AML-193 (cell line): ENCODE measurements at regions not wholly inside any gene's neighbourhood (a gene's known extent, or its start where the extent isn't known, plus 50 kb on each side); places are given as distances from the start of the nearest gene placed in this dataset.

Experiments used
- DNase-seq, 2 experiments: peaks; one replicate each; lab custom pipeline; 2025; lab: John Stamatoyannopoulos, UW

DNA sequence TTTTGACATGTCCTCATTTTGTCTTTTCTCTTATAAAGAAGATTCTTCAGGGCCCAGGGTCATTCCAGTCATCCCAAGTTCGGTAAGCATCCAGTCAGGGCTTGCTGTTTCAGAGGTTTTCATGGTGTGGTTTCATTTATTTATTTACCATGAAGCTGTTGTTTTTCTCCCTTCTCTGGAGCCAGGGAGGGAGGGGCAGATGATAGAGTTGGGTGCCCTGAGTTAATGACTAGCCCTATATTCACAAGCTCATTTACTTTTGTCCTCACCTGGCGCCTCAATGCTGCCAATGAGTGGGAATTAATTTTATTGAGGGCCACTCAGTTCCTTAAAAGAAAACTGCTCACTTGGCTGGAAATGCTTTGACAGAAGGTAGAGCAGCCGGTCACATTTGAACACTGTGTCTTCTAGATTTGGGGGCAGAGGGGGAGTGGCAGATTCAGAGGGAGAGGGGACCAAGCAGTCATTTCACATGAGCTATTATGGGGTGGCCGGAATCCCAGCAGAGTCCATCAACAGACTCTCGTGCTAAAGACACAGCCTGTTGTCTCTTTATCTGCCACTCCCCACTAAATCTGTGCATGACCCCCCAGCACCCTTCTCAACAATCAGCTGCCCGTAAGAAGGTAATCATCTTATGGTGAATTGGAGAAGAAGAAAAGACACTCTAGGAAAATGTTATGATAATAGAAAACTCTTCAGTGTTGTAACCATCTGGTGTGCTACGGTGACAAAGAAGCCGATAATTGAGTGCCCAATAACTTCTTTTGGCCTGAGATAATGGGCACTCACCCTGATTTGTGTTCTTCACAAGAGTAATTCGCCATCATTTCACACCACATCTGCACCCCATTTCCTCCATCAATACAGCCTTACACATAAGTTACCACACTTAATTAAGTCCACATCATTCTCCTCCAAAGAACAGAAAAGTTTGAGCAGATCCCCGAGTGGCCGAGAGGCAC, 573.5 kb upstream of the JAG1 start:
- no peak for DNase-seq

DNA sequence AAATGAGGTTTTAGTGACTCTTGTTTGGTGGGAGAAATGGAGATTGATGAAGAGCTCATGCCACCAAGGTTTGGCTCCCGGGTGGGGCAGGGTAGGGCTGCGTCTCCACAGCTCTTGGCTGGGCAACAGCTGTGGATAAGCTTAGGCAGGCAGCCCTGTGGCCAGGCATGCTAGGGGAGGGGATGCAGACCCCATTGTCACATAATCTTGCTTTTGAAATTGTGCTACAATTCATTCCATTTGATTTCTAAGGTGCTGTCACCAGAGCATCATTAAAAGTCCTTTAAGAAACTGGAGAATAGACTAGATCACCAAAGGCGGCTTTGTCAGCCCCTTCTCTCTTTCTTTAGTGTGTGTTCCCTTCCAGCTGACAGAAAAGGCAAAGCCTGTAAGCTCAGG, 574.2 kb upstream of the JAG1 start:
- no peak for DNase-seq

DNA sequence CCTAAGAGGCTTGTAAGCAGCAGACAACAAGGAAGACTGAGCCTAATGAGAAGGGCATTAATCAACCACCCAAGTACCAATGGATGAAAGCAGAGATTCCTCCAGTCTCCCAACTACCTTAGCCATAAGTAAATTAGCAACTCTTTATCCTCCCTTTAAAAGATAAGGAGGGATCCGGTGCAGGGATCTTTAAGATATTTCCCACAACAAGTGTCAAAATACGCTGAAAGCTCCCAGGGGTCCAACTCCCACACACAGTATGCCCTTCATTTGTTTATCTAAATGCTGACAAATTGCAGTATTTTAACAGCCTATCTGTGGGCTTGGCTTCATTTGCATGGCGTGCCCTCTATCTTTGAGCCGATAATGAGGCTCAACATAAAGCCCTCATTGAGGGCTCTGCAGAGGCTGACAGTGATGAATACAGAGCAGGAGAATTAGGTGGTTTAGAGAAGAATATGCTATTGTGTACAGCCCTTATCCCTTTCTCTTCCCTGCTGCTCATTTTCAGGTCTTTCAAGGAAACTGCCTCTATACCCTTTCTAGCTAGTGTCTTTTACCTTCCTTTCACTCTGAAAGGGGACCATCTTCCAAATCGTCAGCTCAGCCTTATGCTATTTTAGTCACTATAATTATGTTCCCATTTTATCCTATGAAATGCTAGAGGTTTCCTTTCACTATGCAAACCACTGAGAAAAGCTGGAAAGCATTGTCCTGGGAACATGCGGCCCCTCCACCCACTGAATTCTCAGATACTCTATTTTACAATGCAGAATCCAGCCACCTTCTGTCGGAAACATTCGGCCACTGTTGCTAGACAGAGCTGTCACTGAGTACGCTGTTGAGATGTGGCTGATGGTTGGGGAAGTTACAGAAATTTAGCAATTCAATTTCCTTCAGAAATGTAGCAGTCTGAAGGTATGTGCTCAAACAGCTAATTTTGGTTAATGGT, 575.2 kb upstream of the JAG1 start:
- DNase-seq: peak in 1 of 2 experiments; percentile 13

DNA sequence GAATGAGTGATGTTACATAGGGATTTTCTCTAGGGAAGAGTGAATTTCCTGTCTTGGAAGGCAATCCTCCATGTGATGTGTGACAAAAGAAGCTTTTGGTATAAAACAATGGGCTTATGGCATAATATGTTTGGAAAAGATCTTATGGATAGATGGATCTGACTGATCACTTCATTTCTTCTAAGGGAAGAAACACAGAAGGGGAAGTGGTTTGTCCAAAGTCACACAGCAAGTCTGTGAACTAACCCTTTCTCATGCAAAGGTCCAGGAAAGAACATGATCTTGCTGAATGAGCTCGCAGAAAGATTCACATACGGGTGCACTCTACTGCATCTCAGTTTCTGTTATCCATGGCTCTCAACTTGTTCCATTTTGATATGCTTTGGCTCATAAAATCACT, 575.9 kb upstream of the JAG1 start:
- no peak for DNase-seq

DNA sequence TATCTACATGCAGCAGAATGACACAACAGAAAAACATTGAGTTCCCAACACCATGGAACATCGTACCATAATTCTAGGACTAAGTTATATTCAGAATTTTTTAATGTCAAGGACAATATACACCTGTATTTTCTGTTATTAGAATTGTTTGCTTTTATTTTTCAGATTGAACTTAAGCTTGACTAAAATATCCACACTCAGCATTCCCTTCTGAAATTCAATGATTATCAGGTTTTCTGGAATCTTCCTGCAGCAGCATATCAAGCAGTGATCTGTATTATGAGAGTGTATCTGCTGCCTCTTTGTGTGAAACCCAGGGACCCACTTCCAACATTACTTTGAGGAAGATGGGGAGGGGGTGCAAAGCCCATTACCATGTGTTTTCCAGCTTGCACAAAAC, 578.6 kb upstream of the JAG1 start:
- no peak for DNase-seq

DNA sequence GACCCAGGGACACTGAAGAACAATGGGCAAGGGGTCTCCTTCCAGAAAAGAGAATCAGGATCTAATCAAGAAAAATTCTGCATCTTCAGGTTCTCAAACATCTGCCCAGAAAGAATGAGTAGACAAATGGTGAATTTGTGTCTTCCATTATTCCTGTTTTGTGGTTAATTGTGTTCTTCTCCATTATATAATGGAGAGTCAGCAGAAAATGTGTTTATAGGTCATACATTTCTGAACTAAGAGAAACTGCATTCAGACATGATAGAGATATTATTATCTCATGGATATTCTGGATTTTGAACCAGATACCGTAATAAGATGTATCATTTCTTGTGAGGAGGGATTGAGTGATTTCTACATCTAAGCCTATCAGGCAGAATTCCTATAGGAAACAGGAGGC, 581.7 kb upstream of the JAG1 start:
- DNase-seq: no peak

DNA sequence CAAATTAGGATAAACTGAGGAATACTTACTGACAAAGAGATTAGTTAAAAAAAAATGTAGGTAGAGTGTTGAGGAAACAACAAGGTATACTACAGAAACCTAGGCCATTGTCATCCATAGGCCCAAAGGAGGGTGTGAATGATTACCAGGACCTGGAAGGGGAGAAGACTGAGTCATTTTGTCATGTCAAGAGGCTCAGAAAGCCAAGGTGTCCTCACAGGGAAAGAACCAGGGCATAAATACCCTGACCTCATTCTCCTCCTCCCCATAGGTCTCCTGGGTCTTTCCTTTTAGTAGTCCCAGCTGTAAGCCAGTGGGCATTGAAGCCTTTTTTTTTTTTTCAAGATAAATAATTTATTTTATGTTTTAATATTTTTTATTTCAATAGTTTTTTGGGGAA, 582.1 kb upstream of the JAG1 start:
- DNase-seq: no peak

DNA sequence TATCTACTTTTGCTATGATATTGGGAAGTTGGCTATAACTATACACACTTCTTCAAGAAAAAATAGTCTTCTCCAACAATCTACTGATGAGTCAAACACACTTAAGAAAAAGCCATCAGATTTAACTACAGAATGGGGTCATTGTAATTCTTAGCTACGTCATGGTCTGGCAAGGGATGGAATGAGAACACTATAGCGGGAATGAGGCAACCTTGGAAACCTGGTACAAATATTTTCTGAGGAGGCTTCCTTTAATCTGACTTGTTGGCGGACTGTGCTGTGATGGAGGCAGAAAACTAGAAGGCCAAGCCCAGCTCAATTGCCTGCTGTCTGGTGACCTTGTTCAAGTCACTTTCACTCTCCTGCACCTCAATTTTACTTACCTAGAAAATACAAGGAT, 586.8 kb upstream of the JAG1 start:
- DNase-seq: no peak

DNA sequence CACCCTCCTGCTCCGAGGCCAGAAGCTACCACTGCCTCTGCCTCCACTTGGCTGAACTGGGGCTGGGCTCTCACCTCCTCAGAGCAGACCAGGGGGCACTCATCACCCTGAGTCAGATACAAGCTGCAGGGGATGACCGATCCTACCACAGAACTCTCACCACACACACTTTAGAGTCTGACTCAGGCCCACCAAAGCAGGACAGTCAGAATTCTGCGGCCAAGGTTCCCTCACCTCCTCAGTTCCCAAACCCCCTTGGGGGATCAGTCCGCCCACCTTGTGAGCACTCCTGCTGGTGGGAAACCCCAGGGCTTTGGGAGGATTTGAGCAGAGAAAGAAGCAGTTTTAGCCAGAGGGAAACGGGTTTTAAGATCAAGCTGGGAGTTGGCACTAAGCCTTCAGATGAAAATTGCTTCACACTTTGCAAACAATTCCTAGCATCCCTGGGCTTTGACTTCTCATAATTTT, 587.8 kb upstream of the JAG1 start:
- DNase-seq: no peak

DNA sequence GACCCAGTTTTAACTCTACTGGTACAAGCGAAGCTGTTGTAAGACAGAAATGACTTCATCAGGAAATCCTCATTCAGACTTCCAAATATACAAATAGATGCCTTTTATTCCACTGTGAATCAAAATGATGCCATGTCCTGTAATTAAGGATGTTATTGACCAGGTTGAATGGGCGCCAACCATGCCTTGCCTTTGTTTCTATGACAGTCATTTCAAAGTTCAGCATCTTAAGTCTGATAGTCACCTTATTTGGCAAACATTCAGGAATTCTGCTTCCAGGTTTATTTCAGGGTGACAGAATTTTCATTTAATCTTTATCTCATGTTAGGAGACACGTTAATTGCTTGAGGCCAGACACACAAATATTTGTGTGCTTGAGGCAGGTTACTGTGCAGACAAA, 592.8 kb upstream of the JAG1 start:
- no peak for DNase-seq

DNA sequence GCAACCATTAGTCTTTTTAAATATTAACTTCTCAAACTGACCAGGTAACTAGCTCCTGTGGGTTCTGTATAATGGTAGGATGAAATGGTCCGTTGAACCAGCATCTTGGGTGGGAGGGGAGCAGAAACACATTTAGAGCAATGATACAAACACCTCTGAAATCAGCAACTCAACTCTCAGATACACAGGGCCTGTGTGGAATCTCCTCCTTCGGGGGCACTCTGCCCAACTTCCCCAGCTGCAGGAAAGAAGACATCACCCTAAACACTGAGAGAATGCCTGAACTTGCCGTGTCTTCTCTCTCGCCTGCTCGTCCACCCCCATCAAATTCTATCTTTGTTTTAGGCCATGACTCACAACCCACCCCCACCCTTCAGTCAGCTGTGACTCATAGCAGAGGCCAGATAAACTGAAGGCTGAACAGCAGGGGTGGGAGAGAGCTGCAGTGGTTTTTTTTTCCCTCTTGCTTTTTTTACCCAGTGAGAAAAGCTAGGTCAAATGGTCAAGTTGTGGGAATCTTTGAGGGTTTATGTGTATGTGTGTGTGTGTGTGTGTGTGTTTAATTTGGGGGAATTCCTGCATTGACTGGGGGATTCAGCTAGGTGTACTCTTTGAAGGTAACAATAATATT, 593.4 kb upstream of the JAG1 start:
- DNase-seq: no peak

DNA sequence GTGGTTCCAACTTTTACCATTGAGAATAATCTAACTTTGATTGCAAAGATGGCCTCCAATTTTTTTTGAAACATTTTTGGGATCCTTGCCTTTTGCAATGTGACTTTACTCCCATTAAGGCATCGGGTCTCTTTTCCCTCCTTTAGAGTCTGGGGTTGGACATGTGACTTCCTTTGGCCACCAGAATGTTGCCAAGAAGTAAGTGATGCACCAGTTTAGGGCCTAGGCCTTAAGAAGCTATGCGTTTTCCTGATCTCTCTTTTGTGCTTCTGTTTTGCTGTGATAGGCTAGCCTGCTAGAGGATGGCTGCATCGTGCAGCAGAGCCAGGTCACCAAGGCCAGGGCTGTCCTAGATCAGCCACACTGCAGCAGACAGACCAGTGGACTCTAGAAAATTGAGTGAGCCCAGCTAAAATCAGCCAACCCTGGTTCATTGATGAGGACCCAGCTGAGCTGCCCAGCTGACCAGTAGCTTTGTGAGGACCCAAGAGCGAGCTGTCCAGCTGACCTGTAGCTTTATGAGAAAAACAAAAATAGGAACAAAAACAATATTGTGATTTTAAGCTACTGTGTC, 594.0 kb upstream of the JAG1 start:
- no peak for DNase-seq

DNA sequence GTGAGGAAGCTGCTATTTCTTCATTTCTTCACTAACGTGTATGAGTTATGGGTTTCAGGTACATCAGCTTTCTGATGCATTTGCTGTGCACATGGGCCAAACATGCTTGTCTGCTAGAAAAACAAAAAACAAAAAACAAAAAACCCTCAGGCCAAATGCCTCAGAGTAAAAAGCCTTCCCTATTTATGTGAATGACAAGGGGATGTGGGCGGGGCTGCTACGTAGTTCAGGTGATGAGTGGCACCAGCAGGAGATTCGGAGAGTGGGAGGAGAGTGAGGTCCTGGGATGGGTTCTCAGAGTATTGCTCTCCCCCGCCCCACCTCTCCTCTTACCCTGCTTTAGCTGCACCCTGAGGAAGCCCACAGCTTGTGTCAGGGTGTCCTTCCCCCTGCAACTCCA, 596.8 kb upstream of the JAG1 start:
- DNase-seq: no peak

DNA sequence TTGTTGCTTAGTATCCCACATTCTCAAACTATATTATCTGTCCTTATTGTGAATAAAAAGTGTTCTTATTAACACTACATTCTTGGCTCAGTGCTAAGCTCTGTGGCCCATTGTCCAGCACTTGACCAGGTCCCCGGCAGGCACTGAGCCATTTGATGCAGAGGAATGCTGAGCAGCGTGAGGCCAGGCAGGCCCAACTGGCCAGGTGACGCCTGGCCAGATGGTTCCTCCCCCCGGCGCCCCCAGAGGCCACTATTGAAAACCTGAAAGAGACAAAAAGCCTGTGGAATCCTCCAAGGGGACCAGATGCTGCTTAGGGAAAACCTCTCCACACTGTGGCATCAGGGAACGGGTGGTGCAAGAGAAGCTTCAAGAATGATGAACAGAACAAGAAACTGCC, 597.5 kb upstream of the JAG1 start:
- no peak for DNase-seq

DNA sequence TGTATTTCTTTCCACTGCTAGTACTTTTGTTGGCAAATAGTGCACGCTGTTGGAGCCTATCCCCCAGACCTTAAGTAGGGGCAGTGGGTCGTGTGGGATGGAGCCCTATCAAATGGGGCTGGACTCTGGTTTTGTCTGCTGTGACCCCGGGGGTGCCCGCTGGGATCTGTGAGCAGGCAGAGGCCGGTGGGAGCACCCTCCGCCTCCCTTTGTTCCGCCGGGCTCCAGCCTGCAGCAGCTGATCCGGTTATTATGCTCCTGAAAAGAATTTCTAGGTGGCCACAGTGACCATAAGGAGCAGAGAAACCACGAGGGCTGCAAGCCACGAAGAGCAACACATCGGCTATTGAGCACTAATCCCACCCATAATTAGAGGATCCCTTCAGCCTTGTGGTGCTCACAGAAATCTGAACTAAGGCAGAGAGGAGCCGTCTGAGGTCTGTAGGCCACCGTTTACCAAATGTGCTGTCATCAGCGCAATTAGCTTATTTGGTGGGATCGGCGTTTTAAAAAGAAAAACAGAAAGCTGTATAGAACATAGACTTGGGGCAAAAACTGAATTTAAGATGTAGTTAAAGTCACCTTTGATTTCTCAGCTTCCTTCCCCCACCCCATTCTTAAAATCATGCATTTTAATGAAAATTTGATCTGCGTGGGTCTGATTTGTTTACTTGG, 598.3 kb upstream of the JAG1 start:
- DNase-seq: no peak

DNA sequence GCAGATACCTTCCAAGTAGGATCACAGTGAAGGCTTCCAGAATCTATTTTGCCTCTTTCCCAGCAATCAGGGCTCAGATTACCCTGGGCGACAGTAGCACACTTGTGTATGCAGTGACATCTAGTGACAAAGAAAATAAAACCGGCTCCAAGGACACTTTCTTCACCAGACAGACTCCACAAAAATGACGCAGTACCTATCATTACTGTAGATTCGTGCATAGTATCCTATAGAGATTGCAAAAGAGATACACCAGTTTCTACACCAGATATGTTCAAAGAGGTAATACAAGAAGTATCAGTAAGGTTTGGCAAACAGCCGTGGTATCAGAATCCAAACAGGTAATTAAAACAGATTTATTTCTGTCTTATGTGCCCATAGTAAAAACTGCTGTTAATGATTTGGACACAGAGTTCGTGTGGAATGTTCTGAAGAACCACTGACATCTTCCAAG, 600.4 kb upstream of the JAG1 start:
- DNase-seq: peak; percentile 48 to 56

DNA sequence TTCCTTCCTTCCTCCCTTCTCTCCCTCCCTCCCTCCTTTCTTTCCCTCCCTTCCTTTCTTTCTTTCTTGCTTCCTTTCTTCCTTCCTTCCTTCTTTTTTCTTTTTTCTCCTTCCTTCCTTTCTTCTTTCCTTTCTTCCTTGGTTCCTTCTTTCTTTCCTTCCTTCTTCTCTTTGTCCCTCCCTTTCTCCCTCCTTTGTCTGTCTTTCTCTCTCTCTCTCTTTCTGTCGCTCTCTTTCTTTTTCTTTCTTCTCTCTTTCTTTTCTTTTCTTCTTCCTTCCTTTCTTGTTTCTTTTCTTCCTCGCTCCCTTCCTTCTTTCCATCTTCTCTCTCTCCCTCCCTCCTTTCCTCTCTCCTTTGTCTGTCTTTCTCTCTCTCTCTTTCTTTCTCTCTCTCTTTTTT, 601.9 kb upstream of the JAG1 start:
- DNase-seq: no peak

DNA sequence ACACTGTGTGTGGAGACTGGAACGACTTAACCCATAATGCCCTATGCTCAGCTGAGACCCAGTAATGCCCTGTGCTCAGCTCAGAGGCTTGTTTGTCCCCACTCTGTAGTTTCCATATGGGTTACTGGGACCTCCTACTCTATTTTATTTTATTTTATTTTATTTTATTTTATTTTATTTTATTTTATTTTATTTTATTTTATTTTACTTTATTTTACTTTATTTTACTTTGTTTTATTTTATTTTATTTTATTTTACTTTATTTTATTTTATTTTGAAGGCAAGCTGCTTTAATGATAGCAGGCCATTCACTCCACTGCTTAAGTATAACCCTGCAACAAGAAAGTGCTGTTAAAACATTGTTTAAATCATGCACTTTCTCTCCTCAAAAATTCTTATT, 603.4 kb upstream of the JAG1 start:
- DNase-seq: no peak

DNA sequence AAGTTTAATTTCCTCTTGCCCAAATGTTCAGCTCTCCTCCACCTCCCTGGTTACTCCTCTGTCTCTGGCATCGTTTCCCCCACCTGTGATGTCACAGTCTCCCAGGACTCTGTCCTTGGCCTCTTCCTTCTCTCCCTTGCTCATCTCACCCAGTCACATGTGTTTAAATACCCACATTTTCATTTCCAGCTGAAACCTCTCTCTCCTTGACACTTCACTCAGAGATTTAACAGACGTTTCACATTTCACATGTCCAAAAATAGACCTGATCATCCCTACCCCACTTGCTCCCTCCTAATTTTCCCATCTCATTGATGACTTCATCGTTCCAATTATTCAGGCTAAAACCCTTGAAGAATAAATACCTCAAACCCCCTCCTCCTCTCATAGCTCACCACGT, 604.1 kb upstream of the JAG1 start:
- DNase-seq: no peak

DNA sequence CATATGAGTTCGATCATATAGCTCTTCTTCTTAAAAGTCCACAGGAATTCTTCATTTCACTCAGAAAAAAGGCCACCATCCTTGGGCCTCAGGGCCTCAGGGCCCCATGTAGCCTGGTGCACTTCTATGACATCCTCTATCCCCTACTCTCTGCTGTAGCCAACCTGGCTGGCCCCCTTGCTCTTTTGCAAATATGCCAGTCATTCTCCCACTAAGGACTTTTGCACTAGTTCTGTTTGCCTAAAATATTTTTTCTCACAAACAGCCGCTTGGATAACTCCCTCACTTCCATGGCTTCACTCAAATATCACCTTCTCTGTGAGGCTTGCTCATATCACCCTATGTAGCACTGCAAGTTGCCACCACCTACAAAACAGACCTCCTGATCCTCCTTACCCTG, 604.7 kb upstream of the JAG1 start:
- no peak for DNase-seq

DNA sequence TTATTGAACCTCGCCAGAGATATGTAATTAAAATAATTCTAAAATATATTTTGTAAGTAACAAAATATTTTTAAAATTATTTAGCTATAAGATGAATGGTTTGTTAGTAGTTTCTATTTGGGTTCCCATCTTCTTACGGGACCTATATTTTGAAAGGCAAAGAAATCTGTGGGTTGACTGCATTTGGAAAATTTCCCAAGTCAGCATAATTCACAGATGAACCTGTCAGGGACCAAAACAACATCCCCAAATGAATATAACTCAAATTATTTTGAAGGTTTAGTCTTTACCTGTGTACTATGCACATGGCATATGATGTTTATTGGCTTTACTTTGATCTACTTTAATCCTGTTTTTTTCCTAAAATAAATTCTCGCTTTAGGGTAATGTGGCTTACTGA, 607.4 kb upstream of the JAG1 start:
- no peak for DNase-seq
